ENCODE measurements at regions not wholly inside any gene's neighbourhood (a gene's known extent, or its start where the extent isn't known, plus 50 kb on each side); places are given as distances from the start of the nearest gene placed in this dataset.

DNA sequence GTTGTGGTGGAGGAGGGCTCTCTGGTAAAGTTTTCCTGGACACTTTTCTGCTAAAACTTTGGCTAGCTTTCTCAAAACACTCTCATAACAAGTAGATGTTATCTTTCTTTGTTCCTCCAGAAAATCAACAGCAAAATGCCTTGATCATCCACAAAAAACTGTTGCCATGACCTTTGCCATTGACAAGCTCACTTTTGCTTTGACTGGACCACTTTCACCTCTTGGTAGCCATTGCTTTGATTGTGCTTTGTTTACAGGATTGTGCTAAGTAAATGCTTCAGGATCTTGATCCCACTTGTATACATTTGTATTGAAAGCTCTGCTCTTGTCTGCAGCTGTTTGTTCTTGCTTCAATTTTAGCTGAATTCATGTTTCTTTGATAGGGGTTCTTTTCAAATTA lies 143.9 kb upstream of the NR3C1 start:
- TF ChIP-seq, protein P1, sequence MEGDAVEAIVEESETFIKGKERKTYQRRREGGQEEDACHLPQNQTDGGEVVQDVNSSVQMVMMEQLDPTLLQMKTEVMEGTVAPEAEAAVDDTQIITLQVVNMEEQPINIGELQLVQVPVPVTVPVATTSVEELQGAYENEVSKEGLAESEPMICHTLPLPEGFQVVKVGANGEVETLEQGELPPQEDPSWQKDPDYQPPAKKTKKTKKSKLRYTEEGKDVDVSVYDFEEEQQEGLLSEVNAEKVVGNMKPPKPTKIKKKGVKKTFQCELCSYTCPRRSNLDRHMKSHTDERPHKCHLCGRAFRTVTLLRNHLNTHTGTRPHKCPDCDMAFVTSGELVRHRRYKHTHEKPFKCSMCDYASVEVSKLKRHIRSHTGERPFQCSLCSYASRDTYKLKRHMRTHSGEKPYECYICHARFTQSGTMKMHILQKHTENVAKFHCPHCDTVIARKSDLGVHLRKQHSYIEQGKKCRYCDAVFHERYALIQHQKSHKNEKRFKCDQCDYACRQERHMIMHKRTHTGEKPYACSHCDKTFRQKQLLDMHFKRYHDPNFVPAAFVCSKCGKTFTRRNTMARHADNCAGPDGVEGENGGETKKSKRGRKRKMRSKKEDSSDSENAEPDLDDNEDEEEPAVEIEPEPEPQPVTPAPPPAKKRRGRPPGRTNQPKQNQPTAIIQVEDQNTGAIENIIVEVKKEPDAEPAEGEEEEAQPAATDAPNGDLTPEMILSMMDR (IDR thresholded peaks at IDR 0.05): no peak
- TF ChIP-seq POLR2A (IDR thresholded peaks at IDR 0.05): no peak

All from body of pancreas (tissue), 4 donors.